Fibroblast of skin of abdomen (primary cell): ENCODE measurements at regions not wholly inside any gene's neighbourhood (a gene's known extent, or its start where the extent isn't known, plus 50 kb on each side); places are given as distances from the start of the nearest gene placed in this dataset.
"Not testable (repeated sequence)": the region's sequence is repeated elsewhere in the genome, so short reads cannot be mapped to it uniquely, and the experiment has no call there.

ENCODE experiments used
- DNase-seq: peaks from one replicate; pipeline ENCODE4 v3.0.0-alpha.2; 2013

GRCh38 chr15:88995449-88995848 is 82.3 kb upstream of the MFGE8 start:
- no peak for DNase-seq

DNA sequence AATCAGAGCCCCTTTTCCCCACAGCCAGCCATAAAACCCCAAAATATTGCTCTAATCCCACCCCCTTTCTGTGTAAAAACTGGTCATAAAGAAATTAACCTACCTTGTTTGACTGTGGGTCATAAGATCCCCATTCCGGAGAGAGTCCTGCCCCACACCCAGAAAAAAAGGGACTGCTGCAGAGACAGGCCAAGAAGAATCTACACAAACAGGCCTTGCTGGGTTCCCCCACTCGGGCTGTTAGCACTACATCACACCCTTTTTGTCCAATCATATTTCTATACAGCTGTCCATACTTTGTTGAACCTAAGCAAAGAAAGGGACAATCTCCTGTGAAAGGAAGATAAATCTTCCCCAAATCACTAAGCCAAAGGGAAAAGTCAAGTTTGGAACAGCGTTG is 84.4 kb upstream of the MFGE8 start:
- DNase-seq: no peak

GRCh38 chr15:88998980-88999713 is 86.0 kb upstream of the MFGE8 start:
- DNase-seq: no peak

- DNase-seq: not testable (repeated sequence)
These were observed 86.5 kb upstream of the ABHD2 start for GRCh38 chr15:89001708-89002275.

- DNase-seq: peak; percentile 57
These were observed 85.9 kb upstream of the ABHD2 start for GRCh38 chr15:89002281-89002761.

GRCh38 chr15:89002830-89003229 is 85.4 kb upstream of the ABHD2 start:
- DNase-seq: no peak

GRCh38 chr15:89003865-89004725 is 84.2 kb upstream of the ABHD2 start:
- DNase-seq: peak; percentile 66

DNA sequence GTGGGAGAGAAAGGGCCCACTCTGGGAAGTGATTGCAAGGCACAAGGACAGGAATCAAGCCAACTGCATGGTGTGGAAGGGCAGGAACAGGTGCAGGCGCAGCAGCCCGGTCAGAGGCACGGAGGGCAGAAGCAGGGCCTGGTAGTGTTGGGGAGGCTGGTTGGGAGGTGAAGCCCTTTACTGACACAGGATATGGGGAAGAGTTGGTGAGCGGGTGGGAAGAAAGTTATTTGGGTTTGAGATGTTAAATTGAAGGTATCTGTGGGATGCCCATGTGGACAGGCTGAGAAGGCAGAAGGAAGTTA is 83.6 kb upstream of the ABHD2 start:
- no peak for DNase-seq

DNA sequence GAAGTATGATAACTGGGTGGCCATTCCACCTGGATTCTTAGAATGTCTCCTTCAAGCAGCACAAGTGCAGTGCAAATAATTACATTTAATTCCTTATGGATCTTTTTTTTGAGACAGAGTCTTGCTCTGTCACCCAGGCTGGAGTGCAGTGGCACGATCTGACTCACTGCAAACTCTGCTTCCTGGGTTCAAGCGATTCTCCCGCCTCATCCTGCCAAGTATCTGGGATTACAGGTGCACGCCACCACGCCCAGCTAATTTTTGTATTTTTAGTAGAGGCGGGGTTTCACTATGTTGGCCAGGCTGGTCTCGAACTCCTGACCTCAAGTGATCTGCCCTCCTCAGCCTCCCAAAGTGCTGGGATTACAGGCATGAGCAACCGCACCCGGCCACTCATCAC is 80.7 kb upstream of the ABHD2 start:
- DNase-seq: not testable (repeated sequence)

DNA sequence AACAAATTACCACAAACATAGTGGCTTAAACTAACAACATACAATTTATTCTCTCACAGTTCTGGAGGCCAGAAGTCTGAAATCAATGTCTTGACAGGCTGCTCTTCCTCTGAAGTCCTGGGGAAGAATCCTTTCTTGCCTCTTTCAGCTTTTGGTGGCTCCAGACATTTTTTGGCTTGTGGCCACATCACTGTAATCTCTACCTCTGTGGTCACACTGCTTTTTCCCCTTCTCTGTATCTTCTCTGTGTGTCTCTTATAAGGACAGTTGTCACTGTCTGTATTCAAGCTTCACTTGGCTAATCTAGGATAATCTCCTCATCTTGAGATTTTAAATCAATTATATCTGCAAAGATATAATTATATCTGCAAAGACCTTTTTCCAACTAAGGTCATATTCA is 80.3 kb upstream of the ABHD2 start:
- no peak for DNase-seq

DNA sequence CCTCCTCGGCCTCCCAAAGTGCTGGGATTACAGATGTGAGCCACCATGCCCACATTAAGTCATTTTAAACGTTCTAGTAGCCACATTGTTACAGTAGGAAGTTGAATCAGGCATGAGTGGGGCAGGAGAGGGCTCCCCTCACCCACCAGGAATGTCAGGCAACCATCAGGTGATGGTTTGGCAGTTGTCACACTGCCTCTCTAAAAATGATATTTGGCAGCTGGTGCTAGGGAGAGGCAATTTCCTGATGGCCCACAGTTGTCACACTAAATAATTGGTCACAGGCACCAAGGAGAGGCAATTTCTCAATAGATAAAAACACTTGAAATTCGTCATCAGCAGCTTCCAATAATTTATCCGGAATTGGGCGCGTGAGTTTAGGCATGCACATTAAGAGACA is 79.2 kb upstream of the ABHD2 start:
- no peak for DNase-seq

- no peak for DNase-seq
These were observed 72.7 kb upstream of the ABHD2 start for GRCh38 chr15:89015412-89016097.

DNA sequence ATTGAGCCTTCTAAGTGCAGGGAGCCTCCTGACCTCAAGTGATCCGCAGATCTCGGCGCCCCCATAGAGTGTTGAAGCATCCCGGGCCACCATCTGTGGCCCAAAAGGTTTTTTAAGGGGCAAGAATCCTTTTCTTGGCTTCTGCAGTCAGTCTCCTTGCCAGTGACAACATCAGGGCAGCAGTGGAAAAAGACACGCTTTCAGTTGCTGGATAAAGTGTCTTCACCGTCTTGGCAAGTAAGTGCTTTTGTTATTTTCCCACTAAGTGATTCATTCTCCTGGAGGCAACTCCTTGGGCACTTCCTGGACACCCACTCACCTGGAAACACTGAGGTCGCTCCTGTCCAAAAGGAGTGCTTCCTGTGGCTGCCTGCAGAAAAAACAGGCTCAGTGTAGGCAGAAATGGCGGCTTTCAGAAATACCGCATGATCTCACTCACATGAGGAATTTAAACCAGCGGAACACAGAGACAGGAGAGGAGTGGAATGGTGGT is 71.7 kb upstream of the ABHD2 start:
- no peak for DNase-seq

DNA sequence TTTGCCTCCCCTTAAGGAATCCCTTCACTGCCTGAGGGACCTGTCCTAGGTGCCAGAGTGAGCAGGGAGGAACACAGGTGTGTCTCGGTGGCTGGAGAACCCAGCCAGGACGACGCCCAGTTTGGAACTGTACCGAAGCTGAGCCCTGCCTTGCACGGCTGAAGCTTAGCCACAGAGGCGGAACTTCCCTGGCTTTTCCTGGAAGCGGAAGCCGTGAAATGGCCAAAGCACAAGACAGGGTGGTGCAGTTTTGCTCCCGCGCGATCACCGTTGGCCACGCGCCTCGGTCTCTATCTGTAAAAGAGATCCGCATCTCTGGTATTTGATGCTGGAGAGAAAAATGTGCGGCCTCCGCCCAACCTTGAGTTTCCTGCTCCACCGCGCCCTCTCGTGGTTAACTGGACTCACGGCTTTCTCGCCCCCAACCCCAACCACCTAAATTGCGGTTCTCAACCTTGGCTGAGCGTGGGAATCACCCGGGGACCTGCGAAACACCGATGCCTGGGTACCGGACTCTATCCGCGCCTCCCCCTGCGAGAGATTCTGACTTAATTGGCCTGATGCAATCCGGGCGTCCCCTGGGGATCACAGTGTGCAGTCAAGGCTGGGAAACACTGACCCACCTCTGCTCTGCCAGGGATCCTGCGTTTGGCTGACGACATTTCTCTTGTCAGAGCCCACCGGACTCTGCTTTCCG is 70.7 kb upstream of the ABHD2 start:
- peak; percentile 80 for DNase-seq

DNA sequence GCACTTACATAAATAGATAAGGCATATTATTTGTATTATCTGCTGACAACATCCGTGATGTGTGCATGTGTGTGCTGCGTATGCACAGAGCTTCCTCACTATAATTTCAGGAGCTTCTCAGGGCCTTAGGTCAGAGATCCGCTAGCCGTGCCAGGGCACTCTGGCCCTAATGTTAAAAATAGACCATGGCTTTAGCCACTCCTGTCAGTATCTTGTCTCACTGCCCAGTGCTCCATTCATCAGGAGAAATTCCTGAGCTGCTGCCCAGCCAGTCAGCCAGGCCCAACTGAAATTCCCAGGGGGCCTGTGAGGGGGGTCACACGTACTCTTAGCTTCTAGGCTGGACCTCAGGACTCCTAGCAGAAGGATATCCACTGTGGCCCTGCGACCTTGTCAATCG is 70.0 kb upstream of the ABHD2 start:
- peak; percentile 46 for DNase-seq

GRCh38 chr15:89019436-89019835 is 68.8 kb upstream of the ABHD2 start:
- DNase-seq: no peak

GRCh38 chr15:89021224-89021623 is 67.0 kb upstream of the ABHD2 start:
- no peak for DNase-seq

DNA sequence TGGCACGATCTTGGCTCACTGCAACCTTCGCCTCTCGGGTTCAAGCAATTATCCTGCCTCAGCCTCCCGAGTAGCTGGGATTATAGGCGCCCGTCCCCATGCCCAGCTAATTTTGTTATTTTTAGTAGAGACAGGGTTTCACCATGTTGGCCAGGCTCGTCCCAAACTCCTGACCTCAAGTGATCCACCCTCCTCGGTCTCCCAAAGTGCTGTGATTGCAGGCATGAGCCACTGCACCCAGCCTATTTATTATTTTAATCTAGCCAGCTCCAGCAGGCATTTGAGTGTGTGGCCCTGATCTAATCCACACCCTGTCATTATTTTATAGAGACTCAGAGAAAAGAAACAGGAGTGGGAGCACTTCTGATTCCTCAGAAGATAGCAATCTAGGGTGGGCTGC is 66.4 kb upstream of the ABHD2 start:
- not testable (repeated sequence) for DNase-seq

DNA sequence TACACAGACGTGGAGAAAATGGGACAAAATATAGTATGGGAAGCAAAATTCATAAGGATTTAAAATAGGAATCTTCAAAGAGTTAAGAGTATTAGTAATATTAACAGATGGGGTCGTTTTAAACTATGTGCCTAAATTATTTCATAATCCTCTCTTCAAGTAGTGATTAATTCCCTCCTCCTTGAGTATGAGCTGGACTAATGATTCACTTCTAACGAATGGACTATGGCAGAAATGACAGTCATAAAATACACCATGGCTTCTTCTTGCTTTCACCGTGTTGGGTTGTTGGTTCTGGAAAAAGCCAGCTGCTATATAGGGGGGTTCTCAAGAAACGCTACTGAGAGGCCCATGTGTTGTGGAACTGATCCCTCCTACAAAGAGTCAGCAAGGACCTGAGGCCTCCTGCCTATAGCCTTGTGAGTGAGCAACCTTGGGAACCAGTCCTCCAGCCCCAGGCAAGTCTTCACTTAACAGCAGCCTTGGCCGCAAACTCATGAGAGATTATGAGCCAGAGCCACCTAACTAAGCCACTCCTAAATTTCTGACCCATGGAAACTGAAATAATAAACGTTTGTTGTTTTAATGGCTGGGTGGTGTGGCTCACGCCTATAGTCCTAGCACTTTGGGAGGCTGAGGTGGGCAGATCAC is 64.8 kb upstream of the ABHD2 start:
- DNase-seq: peak; percentile 48

- DNase-seq: no peak
These were observed 63.8 kb upstream of the ABHD2 start for GRCh38 chr15:89024418-89024817.

- DNase-seq: no peak
These were observed 62.1 kb upstream of the ABHD2 start for GRCh38 chr15:89026167-89026566.

DNA sequence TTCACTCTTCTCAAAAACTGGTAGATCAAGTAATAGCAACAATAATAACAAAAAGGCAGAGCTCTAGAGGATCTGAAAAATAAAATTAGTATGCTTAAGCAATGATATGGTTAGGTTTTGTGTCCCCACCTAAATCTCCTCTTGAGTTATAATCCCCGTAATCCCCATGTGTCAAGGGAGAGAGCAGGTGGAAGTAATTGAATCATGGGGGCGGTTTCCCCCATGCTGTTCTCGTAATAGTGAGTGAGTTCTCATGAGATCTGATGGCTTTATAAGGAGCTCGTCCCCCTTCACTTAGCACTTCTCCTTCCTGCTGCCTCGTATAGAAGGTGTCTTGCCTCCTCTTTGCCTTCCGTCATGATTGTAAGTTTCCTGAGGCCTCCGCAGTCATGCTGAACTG is 60.2 kb upstream of the ABHD2 start:
- DNase-seq: no peak
